H9 (cell line): ENCODE measurements at regions not wholly inside any gene's neighbourhood (a gene's known extent, or its start where the extent isn't known, plus 50 kb on each side); places are given as distances from the start of the nearest gene placed in this dataset.

Experiments used
- DNase-seq: peaks from one replicate; pipeline ENCODE4 v3.0.0-alpha.2; 2017
- H2AFZ ChIP-seq: one replicate; pipeline ENCODE4 v1.6.1; 2013; ENCODE audit warnings: mild to moderate bottlenecking, low read length, control low read depth, moderate library complexity
- H2AK5ac ChIP-seq: 2 replicates; pipeline ENCODE4 v1.6.1; 2013; ENCODE audit warnings: low read length, control low read depth, mixed read lengths; ENCODE audit not compliant: insufficient read length
- H2BK120ac ChIP-seq: one replicate; pipeline ENCODE4 v1.6.1; 2013; ENCODE audit warnings: low read depth, mild to moderate bottlenecking, low read length, control low read depth, inconsistent platforms; ENCODE audit not compliant: poor library complexity, severe bottlenecking
- H2BK12ac ChIP-seq: 2 replicates; pipeline ENCODE4 v1.6.1; 2013; ENCODE audit warnings: low read length, control low read depth, mixed read lengths, low read depth; ENCODE audit not compliant: insufficient read length
- H2BK15ac ChIP-seq: 2 replicates; pipeline ENCODE4 v1.6.1; 2013; ENCODE audit warnings: low read depth, low read length, control low read depth
- H2BK20ac ChIP-seq: one replicate; pipeline ENCODE4 v1.6.1; 2013; ENCODE audit warnings: low read depth, mild to moderate bottlenecking, low read length, control low read depth, inconsistent platforms; ENCODE audit not compliant: poor library complexity, severe bottlenecking
- H2BK5ac ChIP-seq: 2 replicates; pipeline ENCODE4 v1.6.1; 2013; ENCODE audit warnings: low read length, control low read depth, mixed read lengths; ENCODE audit not compliant: insufficient read length
- H3K14ac ChIP-seq: 2 replicates; pipeline ENCODE4 v1.6.1; 2013; ENCODE audit warnings: low read length, control low read depth; ENCODE audit not compliant: insufficient read depth
- H3K18ac ChIP-seq: 2 replicates; pipeline ENCODE4 v1.6.1; 2013; ENCODE audit warnings: low read depth, mild to moderate bottlenecking, mixed read lengths, low read length, control low read depth; ENCODE audit not compliant: insufficient read length
- H3K23ac ChIP-seq: 2 replicates; pipeline ENCODE4 v1.6.1; 2013; ENCODE audit warnings: low read length, control low read depth, mixed read lengths, low read depth; ENCODE audit not compliant: insufficient read length
- H3K23me2 ChIP-seq: 2 replicates; pipeline ENCODE4 v1.6.1; 2013; ENCODE audit warnings: low read depth, mild to moderate bottlenecking, mixed read lengths, low read length, control low read depth; ENCODE audit not compliant: insufficient read length, poor library complexity, severe bottlenecking
- H3K27ac ChIP-seq: 2 replicates; pipeline ENCODE4 v1.5.1; 2013; ENCODE audit warnings: low read length, control low read depth, mixed read lengths, low read depth; ENCODE audit not compliant: insufficient read length
- H3K27me3 ChIP-seq: 2 replicates; pipeline ENCODE4 v1.6.1; 2013; ENCODE audit warnings: low read length, control low read depth, inconsistent platforms; ENCODE audit not compliant: insufficient read depth
- H3K4ac ChIP-seq: 2 replicates; pipeline ENCODE4 v1.6.1; 2013; ENCODE audit warnings: low read depth, mild to moderate bottlenecking, control low read depth, inconsistent platforms, low read length, moderate library complexity
- H3K4me1 ChIP-seq: 2 replicates; pipeline ENCODE4 v1.6.1; 2013; ENCODE audit warnings: low read length, control low read depth, inconsistent platforms; ENCODE audit not compliant: insufficient read depth
- H3K4me2 ChIP-seq: 2 replicates; pipeline ENCODE4 v1.6.1; 2013; ENCODE audit warnings: low read length, control low read depth, mixed read lengths; ENCODE audit not compliant: insufficient read length, insufficient read depth
- H3K56ac ChIP-seq: 2 replicates; pipeline ENCODE4 v1.6.1; 2013; ENCODE audit warnings: low read depth, mild to moderate bottlenecking, mixed read lengths, low read length, control low read depth; ENCODE audit not compliant: insufficient read length
- H3K79me1 ChIP-seq: 2 replicates; pipeline ENCODE4 v1.6.1; 2013; ENCODE audit warnings: low read depth, mild to moderate bottlenecking, moderate library complexity, low read length, control low read depth, inconsistent platforms; ENCODE audit not compliant: insufficient read depth, poor library complexity, severe bottlenecking
- H3K79me2 ChIP-seq: 2 replicates; pipeline ENCODE4 v1.6.1; 2013; ENCODE audit warnings: low read length, control low read depth, inconsistent platforms; ENCODE audit not compliant: insufficient read depth
- H3K9ac ChIP-seq: 2 replicates; pipeline ENCODE4 v1.6.1; 2013; ENCODE audit warnings: low read length, control low read depth, mixed read lengths; ENCODE audit not compliant: insufficient read length; ENCODE audit errors: extremely low read depth
- H3K9me3 ChIP-seq: one replicate; pipeline ENCODE4 v1.6.1; 2013; ENCODE audit warnings: low read depth, low read length, inconsistent platforms; ENCODE audit not compliant: control insufficient read depth
- H3T11ph ChIP-seq: one replicate; pipeline ENCODE4 v1.6.1; 2013; ENCODE audit warnings: mild to moderate bottlenecking, low read length, control low read depth, inconsistent platforms
- H4K20me1 ChIP-seq: one replicate; pipeline ENCODE4 v1.6.1; 2013; ENCODE audit not compliant: control insufficient read depth, insufficient read length, insufficient read depth
- H4K5ac ChIP-seq: 2 replicates; pipeline ENCODE4 v1.6.1; 2013; ENCODE audit warnings: low read depth, mild to moderate bottlenecking, mixed read lengths, low read length, control low read depth; ENCODE audit not compliant: insufficient read length
- H4K8ac ChIP-seq: replicated peaks from 2 replicates; pipeline ENCODE4 v1.6.1; 2013; ENCODE audit warnings: low read length, control low read depth, mixed read lengths, low read depth; ENCODE audit not compliant: insufficient read length
- H4K91ac ChIP-seq: 2 replicates; pipeline ENCODE4 v1.6.1; 2013; ENCODE audit warnings: low read depth, mild to moderate bottlenecking, moderate library complexity, mixed read lengths, low read length, control low read depth; ENCODE audit not compliant: insufficient read length
- H3K27ac Mint-ChIP-seq, 3 experiments: 2 replicates in 2 of 3; 3 replicates in 1 of 3; pipeline ENCODE4 v1.8.0; 2020 to 2021; ENCODE audit warnings: mixed read lengths in 3 of 3, mild to moderate bottlenecking in 1 of 3, moderate library complexity in 1 of 3
- H3K27me3 Mint-ChIP-seq: 2 replicates; pipeline ENCODE4 v1.8.0; 2021; ENCODE audit warnings: low read depth, mild to moderate bottlenecking, moderate library complexity, mixed read lengths
- H3K36me3 Mint-ChIP-seq, 3 experiments: 2 replicates in 2 of 3; 3 replicates in 1 of 3; pipeline ENCODE4 v1.8.0; 2020 to 2021; ENCODE audit warnings: low read depth in 3 of 3, mixed read lengths in 3 of 3; ENCODE audit not compliant: insufficient read depth in 1 of 3
- H3K4me1 Mint-ChIP-seq, 2 experiments: 2 replicates each; pipeline ENCODE4 v1.8.0; 2020; ENCODE audit warnings: mixed read lengths in 2 of 2
- H3K4me3 Mint-ChIP-seq, 2 experiments: 2 replicates in 1 of 2; 3 replicates in 1 of 2; pipeline ENCODE4 v1.8.0; 2020 to 2021; ENCODE audit warnings: mild to moderate bottlenecking in 2 of 2, mixed read lengths in 2 of 2, moderate library complexity in 1 of 2
- H3K9me3 Mint-ChIP-seq, 2 experiments: 2 replicates in 1 of 2; 3 replicates in 1 of 2; pipeline ENCODE4 v1.8.0; 2020; ENCODE audit warnings: mild to moderate bottlenecking in 2 of 2, mixed read lengths in 2 of 2, moderate library complexity in 1 of 2
- WGBS: extraction: QIAGEN DNeasy Blood & Tissue Kit; methylation state at CpG from one replicate; pipeline ENCODE4 v1.1.7; 2013; ENCODE audit warnings: missing lambda C conversion rate, low lambda C conversion rate, mixed read lengths; ENCODE audit not compliant: insufficient read length; ENCODE audit errors: extremely low coverage; 5-methylcytosine and 5-hydroxymethylcytosine counted together
- TF ChIP-seq, protein P1 (sequence below): fragments of 200-600 bp; sonication (generic); conservative IDR thresholded peaks from 3 replicates; pipeline ENCODE4 v1.8.0; 2021; ENCODE audit warnings: antibody characterized with exemption, mild to moderate bottlenecking

DNA sequence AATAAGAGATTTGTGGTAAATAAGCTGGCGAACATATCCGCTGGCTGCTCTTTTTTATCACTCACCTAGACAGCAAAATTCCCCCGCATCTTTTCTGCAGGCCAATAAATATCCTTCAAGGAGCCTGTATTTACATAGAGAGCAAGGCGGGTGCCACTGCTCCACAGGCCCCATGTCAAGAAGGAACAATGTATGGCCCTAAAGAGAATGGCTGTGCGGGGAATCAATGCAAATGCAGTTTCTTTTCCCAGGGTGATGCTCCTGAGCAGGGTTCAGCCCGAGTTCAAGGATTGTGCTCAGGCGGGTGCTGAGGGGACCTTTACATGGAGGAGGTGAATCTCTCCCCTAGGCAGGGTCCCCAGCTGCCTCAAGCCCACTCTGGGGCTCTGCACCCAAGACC lies 494.2 kb upstream of the ZMIZ1 start:
- no peak overlapping the region for H3K14ac ChIP-seq
- DNase-seq, result no peak
- Mint-ChIP-seq H3K9me3 (no peaks in the 10 kb centered on the region), H3K36me3 (no peaks in the 10 kb centered on the region), H3K27me3 (peaks cover 3% of the 10 kb centered on the region), H3K4me1 (peaks cover 4 to 16% of the 10 kb centered on the region in 2 experiments; a peak in 3 of 4 replicates), H3K27ac (no peak overlapping the region; a peak in 1 of 7 replicates), H3K4me3 (no peak overlapping the region)
- no peak overlapping the region for H4K5ac ChIP-seq
- H2AK5ac ChIP-seq, result no peak overlapping the region
- no peaks in the 10 kb centered on the region for H4K20me1 ChIP-seq
- H2BK20ac ChIP-seq, result no peak overlapping the region
- H3K4ac ChIP-seq, result no peak overlapping the region
- no peak overlapping the region for H3K18ac ChIP-seq
- no peak overlapping the region for H3K27ac ChIP-seq
- no peaks in the 10 kb centered on the region for H3K23me2 ChIP-seq
- TF ChIP-seq, protein P1, sequence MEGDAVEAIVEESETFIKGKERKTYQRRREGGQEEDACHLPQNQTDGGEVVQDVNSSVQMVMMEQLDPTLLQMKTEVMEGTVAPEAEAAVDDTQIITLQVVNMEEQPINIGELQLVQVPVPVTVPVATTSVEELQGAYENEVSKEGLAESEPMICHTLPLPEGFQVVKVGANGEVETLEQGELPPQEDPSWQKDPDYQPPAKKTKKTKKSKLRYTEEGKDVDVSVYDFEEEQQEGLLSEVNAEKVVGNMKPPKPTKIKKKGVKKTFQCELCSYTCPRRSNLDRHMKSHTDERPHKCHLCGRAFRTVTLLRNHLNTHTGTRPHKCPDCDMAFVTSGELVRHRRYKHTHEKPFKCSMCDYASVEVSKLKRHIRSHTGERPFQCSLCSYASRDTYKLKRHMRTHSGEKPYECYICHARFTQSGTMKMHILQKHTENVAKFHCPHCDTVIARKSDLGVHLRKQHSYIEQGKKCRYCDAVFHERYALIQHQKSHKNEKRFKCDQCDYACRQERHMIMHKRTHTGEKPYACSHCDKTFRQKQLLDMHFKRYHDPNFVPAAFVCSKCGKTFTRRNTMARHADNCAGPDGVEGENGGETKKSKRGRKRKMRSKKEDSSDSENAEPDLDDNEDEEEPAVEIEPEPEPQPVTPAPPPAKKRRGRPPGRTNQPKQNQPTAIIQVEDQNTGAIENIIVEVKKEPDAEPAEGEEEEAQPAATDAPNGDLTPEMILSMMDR, result no peak
- no peaks in the 10 kb centered on the region for H3K27me3 ChIP-seq
- no peak overlapping the region for H2BK5ac ChIP-seq
- H3K9me3 ChIP-seq, result no peaks in the 10 kb centered on the region
- H3K56ac ChIP-seq, result no peak overlapping the region
- WGBS, result no CpG with 5 or more reads among the region's 7 CpGs
- no peaks in the 10 kb centered on the region for H3K79me2 ChIP-seq
- no peak overlapping the region for H4K91ac ChIP-seq
- no peak overlapping the region for H3K23ac ChIP-seq
- no peak overlapping the region for H3T11ph ChIP-seq
- H3K79me1 ChIP-seq, result no peaks in the 10 kb centered on the region
- no peak overlapping the region for H3K9ac ChIP-seq
- no peak overlapping the region for H2BK12ac ChIP-seq
- no peaks in the 10 kb centered on the region for H3K4me1 ChIP-seq
- H2BK15ac ChIP-seq, result no peak overlapping the region
- no peak overlapping the region for H2BK120ac ChIP-seq
- H4K8ac ChIP-seq, result no peak overlapping the region
- H2AFZ ChIP-seq, result no peak overlapping the region
- no peak overlapping the region for H3K4me2 ChIP-seq
